AG08396 (cell line): ENCODE measurements at regions not wholly inside any gene's neighbourhood (a gene's known extent, or its start where the extent isn't known, plus 50 kb on each side); places are given as distances from the start of the nearest gene placed in this dataset.
"Not testable (repeated sequence)": the region's sequence is repeated elsewhere in the genome, so short reads cannot be mapped to it uniquely, and the experiment has no call there.

ENCODE experiments used
- DNase-seq: peaks from one replicate; pipeline ENCODE4 v3.0.0; 2012; ENCODE audit warnings: low spot score, mixed read lengths

- DNase-seq = no peak
These were observed 164.9 kb upstream of the AGR3 start for GRCh38 chr7:17046666-17047065.

GRCh38 chr7:17053164-17053563, 171.4 kb upstream of the AGR3 start:
- DNase-seq = not testable (repeated sequence)

GRCh38 chr7:17054206-17054605, 172.4 kb upstream of the AGR3 start:
- no peak for DNase-seq

- no peak for DNase-seq
These were observed 173.1 kb upstream of the AGR3 start for GRCh38 chr7:17054836-17055235.

- no peak for DNase-seq
These were observed 173.8 kb upstream of the AGR3 start for GRCh38 chr7:17055596-17055995.

GRCh38 chr7:17056491-17057142, 174.8 kb upstream of the AGR3 start:
- no peak for DNase-seq

GRCh38 chr7:17057143-17057509, 175.3 kb upstream of the AGR3 start:
- no peak for DNase-seq

GRCh38 chr7:17058568-17058967, 176.8 kb upstream of the AGR3 start:
- DNase-seq = no peak

GRCh38 chr7:17060051-17060450, 178.3 kb upstream of the AGR3 start:
- no peak for DNase-seq

GRCh38 chr7:17061443-17061842, 179.7 kb upstream of the AGR3 start:
- no peak for DNase-seq

GRCh38 chr7:17062151-17063044, 180.6 kb upstream of the AGR3 start:
- DNase-seq = no peak

GRCh38 chr7:17063045-17063383, 181.2 kb upstream of the AGR3 start:
- DNase-seq = no peak

GRCh38 chr7:17067691-17068090, 185.9 kb upstream of the AGR3 start:
- no peak for DNase-seq

- DNase-seq = no peak
These were observed 187.4 kb upstream of the AGR3 start for GRCh38 chr7:17069146-17069545.

- no peak for DNase-seq
These were observed 188.5 kb upstream of the AGR3 start for GRCh38 chr7:17070231-17070708.

- DNase-seq = no peak
These were observed 190.1 kb upstream of the AGR3 start for GRCh38 chr7:17071866-17072265.

- DNase-seq = no peak
These were observed 193.9 kb upstream of the AGR3 start for GRCh38 chr7:17075601-17076255.

GRCh38 chr7:17078298-17078697, 196.5 kb upstream of the AGR3 start:
- no peak for DNase-seq

GRCh38 chr7:17083392-17084165, 201.8 kb upstream of the AGR3 start:
- DNase-seq = no peak

GRCh38 chr7:17084166-17084475, 202.3 kb upstream of the AGR3 start:
- DNase-seq = no peak

GRCh38 chr7:17085186-17085585, 203.4 kb upstream of the AGR3 start:
- DNase-seq = no peak

GRCh38 chr7:17086403-17086802, 204.6 kb upstream of the AGR3 start:
- no peak for DNase-seq
